GM18868 (cell line): ENCODE measurements at regions not wholly inside any gene's neighbourhood (a gene's known extent, or its start where the extent isn't known, plus 50 kb on each side); places are given as distances from the start of the nearest gene placed in this dataset.
"Not testable (repeated sequence)": the region's sequence is repeated elsewhere in the genome, so short reads cannot be mapped to it uniquely, and the experiment has no call there.

ENCODE experiments used
- ATAC-seq: cut with Tn5 transposase; IDR thresholded peaks from one replicate; pipeline ENCODE4 v1.9.1; 2021; ENCODE audit warnings: mild to moderate bottlenecking, moderate library complexity; ENCODE audit not compliant: unreplicated experiment

DNA sequence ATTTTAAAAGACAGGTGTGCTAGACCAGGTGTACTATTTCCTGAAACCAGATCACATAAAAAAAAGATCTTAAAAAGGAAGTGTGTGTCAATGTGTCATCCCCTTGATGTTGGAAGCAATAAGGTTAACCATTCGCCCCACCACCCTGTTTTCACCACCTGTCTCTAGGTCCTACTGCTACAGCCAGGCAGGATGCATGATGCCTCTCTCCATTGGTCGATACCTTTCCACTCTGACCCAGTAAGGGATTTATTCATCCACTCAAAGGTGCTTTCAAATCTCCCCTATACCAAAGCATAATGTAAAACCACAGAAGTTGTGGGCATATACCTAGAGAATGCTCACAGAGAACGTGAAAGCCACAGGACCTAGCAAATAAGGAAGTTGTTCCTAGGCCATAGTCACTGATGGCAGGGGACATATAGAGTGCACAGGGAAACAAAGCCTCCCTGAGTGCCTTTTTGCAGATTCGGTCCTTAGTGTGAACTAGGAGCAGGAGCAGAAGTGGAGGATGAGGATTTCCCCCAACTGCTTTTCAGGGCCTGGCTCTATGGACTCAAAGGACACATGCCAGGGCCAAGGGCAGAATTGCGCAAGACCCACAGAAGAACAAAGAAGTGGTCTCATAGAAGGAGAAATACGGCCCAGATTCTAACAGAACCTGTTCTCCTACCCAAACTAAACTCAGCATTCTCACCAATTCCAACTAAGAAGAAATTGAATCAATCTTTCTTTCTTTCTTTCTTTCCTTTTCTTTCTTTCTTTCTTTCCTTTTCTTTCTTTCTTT, 631.5 kb upstream of the NRP1 start:
- no peak for ATAC-seq

DNA sequence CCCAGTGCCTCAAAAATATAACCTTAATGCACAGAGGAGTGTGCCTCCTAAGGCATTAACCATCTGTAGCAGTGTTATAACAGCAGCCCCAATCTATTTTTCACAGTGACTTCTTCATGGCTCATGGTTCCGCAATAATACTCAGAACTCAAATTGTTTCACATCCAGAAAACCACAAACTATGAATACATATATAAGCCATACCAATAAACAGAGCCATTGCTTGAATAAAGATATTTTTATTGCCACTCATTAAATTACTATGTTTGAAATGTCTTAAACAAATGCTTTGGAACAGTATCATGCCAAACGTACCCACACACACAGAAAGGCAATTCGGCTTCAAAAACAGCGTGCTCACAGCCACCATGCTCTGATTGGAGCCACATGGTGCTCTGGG, 629.3 kb upstream of the NRP1 start:
- no peak for ATAC-seq

DNA sequence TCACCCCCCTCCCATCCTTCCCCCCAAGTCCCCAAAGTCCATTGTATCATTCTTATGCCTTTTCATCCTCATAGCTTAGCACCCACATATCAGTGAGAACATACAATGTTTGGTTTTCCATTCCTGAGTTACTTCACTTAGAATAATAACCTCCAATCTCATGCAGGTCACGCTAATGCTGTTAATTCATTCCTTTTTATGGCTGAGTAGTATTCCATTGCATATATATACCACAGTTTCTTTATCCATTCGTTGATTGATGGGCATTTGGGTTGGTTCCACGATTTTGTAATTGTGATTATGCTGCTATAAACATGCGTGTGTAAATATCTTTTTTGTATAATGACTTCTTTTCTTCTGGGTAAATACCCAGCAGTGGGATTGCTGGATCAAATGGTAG, 621.9 kb upstream of the NRP1 start:
- ATAC-seq = not testable (repeated sequence)

DNA sequence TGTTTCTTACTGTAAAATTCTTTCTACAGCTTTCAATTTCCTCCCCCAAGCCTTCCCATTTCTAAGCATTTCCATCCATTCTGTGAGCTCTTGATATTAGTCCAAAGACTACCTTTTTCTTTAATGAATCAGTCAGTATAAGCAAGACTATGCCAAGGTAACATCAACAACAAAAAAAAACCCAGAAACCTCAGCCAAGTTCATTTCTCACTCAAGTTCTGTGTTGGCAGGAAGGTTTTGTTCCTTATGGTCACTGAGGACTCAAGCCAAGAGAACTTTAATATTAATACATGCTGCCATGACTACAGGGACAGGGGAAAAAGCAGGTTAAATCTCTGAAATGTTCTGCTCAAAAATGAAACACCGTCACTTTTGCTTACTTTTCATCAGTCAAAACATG, 621.2 kb upstream of the NRP1 start:
- ATAC-seq = no peak

DNA sequence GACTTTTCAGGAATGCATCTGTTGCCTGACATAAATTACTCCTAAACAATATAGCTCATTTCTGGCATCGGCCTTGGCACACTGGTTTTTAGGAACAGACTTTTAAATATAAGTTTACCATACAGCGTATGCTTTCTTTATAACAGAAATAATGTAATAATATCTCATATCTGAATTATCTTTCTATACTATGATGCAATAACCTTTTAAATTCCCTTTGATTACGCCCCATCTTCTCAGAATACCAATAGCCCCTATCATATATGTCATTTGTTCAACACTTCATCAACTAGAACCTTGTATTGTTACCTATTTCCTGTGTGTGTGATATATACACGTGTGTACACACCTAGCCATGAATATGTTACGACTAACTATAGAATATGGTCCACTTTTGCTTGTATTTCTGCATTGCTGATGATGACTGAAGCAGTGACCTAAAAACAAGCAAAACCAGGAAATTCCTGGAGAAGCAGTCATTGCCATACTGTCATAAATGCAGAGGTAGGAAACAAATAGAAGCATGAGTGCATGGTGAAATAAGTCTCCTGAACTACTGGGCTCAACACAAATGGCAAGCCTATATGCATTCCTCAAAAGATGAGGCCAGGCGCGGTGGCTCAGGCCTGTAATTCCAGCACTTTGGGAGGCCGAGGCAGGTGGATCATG, 618.4 kb upstream of the NRP1 start:
- ATAC-seq = no peak

GRCh38 chr10:33950206-33950605, 615.7 kb upstream of the NRP1 start:
- ATAC-seq = no peak

GRCh38 chr10:33947544-33947943, 613.1 kb upstream of the NRP1 start:
- no peak for ATAC-seq

GRCh38 chr10:33945051-33945450, 610.6 kb upstream of the NRP1 start:
- ATAC-seq = no peak

DNA sequence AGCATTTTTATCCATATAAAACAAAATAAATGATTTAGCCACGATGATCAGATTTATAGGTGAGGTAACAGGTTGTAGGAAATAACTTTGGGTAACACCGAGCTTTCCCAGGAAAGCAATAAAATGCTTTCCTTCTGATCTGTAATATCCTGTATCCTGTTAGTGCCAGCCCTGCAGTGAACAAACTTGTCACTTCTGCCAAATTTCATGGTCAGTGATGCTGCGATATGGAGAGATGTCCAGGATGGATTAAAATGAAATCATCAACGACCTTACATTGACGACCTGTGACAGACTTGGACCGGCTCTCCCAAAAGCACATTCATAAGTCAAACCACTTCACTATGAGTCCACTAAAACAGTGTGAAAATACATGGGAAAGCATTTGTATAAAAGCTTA, 608.0 kb upstream of the NRP1 start:
- ATAC-seq = no peak

DNA sequence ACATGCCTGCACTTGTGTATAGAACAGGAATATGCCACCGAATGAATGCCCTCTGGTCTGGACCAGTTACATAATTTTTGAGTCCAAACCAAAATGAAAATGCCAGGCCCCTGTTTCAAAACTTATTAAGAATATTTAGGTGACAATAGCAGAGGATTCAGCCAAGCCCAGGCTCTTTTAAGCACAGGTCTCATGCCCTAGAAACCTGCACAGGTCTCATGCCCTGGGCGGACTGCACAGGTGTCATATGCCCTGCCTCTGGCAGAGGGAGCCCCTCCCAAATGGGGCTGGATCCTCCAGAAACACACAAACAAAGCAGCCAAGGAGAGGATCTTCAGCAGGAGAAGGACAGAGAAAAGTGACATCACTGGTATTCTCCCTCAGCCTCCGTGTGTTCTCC, 605.4 kb upstream of the NRP1 start:
- no peak for ATAC-seq

DNA sequence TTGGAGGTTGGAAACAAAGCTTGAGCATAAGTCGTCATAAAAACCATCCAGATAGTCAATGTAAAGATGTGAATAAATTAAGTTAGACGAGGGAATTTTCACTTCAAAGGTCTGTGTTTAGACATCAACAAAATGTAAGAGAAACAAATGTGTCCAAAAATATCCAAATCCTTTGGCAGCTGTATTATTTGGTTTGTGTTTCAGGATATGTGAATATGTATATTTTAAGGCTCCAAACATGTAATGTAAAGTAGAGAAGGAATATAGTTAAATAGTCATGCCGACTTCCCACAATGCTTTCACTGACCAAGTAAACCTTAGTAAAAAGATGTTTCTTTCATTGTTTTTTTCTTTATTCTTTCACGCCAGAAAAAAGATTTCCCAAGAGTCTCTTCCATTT, 604.9 kb upstream of the NRP1 start:
- no peak for ATAC-seq

DNA sequence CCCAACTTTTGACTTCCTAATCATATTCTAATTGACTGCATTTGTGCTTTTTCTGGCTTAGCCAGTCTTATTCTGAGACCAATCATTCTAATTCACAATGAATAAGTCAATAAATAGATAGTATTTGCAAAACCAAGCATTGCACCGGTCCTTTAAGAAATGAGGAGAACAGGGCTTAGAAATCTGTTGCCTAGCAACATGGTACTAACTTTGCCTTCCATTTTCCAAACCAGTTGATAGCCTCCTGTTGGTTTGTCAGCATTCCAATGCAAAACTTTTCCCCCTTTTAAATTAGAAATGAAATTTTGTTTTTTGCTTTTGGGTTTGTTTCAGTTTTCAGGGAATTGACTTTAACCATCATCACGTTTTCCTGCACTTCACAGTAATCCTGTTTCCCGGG, 603.5 kb upstream of the NRP1 start:
- ATAC-seq = no peak

- ATAC-seq = no peak
Observed at GRCh38 chr10:33937036-33937730, 602.7 kb upstream of the NRP1 start.

DNA sequence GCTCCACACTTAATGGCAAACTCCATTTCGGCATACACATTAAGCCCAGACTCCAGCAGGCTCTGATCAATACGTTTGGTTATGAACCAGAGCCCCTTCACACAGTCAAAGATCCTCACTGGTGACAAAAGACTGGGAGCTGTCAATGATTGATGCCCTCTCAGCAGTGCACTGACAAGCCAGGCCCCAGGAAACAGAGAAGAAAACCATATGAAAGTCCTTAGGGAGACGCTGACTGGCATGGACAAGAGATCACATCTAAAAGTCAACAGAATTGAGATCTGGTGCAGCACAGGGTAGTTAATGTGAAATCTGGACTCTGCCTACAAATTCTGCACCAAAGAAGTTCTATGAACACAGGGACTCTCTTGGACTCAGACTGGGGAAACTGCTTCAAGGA, 600.9 kb upstream of the NRP1 start:
- no peak for ATAC-seq

GRCh38 chr10:33930079-33930478, 595.6 kb upstream of the NRP1 start:
- no peak for ATAC-seq

- no peak for ATAC-seq
Observed at GRCh38 chr10:33927347-33927746, 592.9 kb upstream of the NRP1 start.

- no peak for ATAC-seq
Observed at GRCh38 chr10:33921970-33922605, 587.6 kb upstream of the NRP1 start.

GRCh38 chr10:33920351-33920750, 585.9 kb upstream of the NRP1 start:
- ATAC-seq = no peak

DNA sequence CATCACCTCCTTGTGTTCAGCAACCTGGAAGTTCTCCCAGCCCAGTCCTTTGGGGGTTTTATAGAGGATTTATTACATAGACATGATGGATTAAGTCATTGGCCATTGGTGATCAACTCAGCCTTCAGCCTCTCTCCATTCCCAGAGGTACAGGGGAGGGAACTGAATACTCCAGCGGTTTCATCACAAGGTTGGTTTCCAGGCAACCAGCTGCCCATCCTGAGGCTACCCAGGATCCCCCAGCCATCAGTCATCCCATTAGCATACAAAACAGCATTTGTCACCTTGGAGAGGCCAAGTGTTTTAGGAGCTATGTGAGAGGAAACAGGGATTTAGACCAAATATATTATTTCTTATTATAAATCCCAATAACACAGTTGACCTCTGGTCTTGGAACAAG, 584.8 kb upstream of the NRP1 start:
- no peak for ATAC-seq

GRCh38 chr10:33917069-33917780, 582.8 kb upstream of the NRP1 start:
- ATAC-seq = no peak

DNA sequence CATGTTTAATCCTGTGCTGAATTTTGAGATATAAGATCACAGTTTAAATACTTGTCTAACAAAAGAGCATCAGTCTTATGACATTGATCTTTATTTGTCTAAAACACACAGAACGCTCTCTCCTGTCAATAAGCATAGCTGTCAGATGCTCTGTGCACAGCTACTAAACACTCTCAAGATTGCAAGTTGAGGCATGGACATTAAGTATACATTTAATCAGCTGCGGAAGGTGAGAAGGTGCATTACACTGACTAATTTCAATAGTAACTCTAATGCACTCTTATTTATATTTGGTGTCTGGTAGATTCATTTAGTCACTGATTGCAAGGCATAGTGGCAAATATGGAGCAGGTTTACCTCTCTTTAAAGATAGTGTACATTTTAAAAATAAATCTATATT, 580.3 kb upstream of the NRP1 start:
- ATAC-seq = no peak
